A673 (cell line): ENCODE measurements at regions not wholly inside any gene's neighbourhood (a gene's known extent, or its start where the extent isn't known, plus 50 kb on each side); places are given as distances from the start of the nearest gene placed in this dataset.
A peak's percentile ranks its signal among the peaks of the same experiment; 100 is the strongest.

Experiments
- BruUV-seq: library from RNA; stranded (reverse); fragments of 400-500 nt; replicated peaks from 2 replicates; lab custom pipeline; 2021; lab: Mats Ljungman, UMichigan
- CTCF ChIA-PET: fragments of 300-600 bp; sonication (Branson Sonifier 250); formaldehyde crosslinking; loops from one replicate; lab custom pipeline; 2022; ENCODE audit warnings: antibody characterized with exemption; lab: Charles Lee
- POLR2A ChIA-PET: fragments of 300-600 bp; sonication (Branson Sonifier 250); formaldehyde crosslinking; loops from one replicate; lab custom pipeline; 2022; ENCODE audit warnings: antibody characterized with exemption; ENCODE audit not compliant: low non-redundant PET; lab: Charles Lee
- DNase-seq: peaks from one replicate; pipeline ENCODE4 v3.0.0-alpha.2; 2015; ENCODE audit warnings: low spot score
- H3K27ac ChIP-seq: fragments of 200-600 bp; sonication (generic); 2 replicates; pipeline ENCODE4 v1.5.1; 2016; ENCODE audit warnings: mixed run types, low read depth, mild to moderate bottlenecking, mixed read lengths, antibody characterized with exemption, low read length; ENCODE audit not compliant: poor library complexity, severe bottlenecking
- H3K27me3 ChIP-seq: fragments of 200-600 bp; sonication (generic); replicated peaks from 2 replicates; pipeline ENCODE4 v1.6.1; 2017; ENCODE audit warnings: mixed run types, low read depth, mild to moderate bottlenecking, mixed read lengths, antibody characterized with exemption, low read length; ENCODE audit not compliant: insufficient read depth, poor library complexity
- H3K36me3 ChIP-seq: fragments of 200-600 bp; sonication (generic); 2 replicates; pipeline ENCODE4 v1.6.1; 2016; ENCODE audit warnings: mixed run types, mild to moderate bottlenecking, mixed read lengths, antibody characterized with exemption, low read length; ENCODE audit not compliant: insufficient read depth, poor library complexity, severe bottlenecking
- H3K4me1 ChIP-seq: fragments of 200-600 bp; sonication (generic); 2 replicates; pipeline ENCODE4 v1.6.1; 2017; ENCODE audit warnings: mixed run types, mild to moderate bottlenecking, mixed read lengths, antibody characterized with exemption, low read length; ENCODE audit not compliant: insufficient read depth, poor library complexity, severe bottlenecking
- H3K4me3 ChIP-seq: fragments of 200-600 bp; sonication (generic); 2 replicates; pipeline ENCODE4 v1.5.1; 2016; ENCODE audit warnings: low read depth, mixed run types, mild to moderate bottlenecking, mixed read lengths, low read length; ENCODE audit not compliant: poor library complexity, severe bottlenecking
- H3K9me3 ChIP-seq: fragments of 200-600 bp; sonication (generic); 2 replicates; pipeline ENCODE4 v1.6.1; 2016; ENCODE audit warnings: mixed run types, low read depth, mild to moderate bottlenecking, mixed read lengths, antibody characterized with exemption, low read length; ENCODE audit not compliant: poor library complexity, severe bottlenecking
- EZH2 ChIP-seq: fragments of 200-600 bp; sonication (generic); IDR thresholded peaks from 2 replicates; pipeline ENCODE4 v1.6.1; 2017; ENCODE audit warnings: borderline replicate concordance, low read depth, mild to moderate bottlenecking, mixed read lengths, antibody characterized with exemption, low read length; ENCODE audit not compliant: poor library complexity, severe bottlenecking
- intact Hi-C: fragments of 100-400 bp; cut with micrococcal nuclease; formaldehyde crosslinking; loops from one replicate; pipeline ENCODE4 v1.10.0; 2022; ENCODE audit not compliant: unreplicated experiment
- TF ChIP-seq, protein P1 (sequence below): fragments of 300-800, 200-600 bp; sonication (generic); conservative IDR thresholded peaks from 2 replicates; pipeline ENCODE4 v1.5.1; 2017; ENCODE audit warnings: low read depth, mild to moderate bottlenecking, antibody characterized with exemption, low read length, moderate library complexity, mixed read lengths

DNA sequence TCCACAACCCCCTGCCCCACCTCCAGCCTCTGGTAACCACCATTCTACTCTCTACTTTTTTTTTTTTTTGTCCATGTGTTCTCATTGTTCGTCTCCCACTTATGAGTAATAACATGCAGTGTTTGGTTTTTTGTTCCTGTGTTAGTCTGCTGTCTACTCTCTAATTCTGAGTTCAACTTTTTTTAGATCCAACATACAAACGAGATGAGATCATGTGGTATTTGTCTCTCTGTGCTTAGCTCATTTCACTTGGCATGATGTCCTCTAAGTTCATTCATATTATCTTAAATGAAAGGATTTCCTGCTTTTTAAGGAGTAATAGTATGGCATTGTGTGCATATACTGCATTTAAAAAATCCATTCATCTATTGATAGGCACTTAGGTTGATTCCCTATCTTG is 130.9 kb downstream of the NMUR2 start:
- peaks cover 4% of the 10 kb centered on the region for H3K27me3 ChIP-seq
- TF ChIP-seq, protein P1, sequence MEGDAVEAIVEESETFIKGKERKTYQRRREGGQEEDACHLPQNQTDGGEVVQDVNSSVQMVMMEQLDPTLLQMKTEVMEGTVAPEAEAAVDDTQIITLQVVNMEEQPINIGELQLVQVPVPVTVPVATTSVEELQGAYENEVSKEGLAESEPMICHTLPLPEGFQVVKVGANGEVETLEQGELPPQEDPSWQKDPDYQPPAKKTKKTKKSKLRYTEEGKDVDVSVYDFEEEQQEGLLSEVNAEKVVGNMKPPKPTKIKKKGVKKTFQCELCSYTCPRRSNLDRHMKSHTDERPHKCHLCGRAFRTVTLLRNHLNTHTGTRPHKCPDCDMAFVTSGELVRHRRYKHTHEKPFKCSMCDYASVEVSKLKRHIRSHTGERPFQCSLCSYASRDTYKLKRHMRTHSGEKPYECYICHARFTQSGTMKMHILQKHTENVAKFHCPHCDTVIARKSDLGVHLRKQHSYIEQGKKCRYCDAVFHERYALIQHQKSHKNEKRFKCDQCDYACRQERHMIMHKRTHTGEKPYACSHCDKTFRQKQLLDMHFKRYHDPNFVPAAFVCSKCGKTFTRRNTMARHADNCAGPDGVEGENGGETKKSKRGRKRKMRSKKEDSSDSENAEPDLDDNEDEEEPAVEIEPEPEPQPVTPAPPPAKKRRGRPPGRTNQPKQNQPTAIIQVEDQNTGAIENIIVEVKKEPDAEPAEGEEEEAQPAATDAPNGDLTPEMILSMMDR = no peak
- no peak for TF ChIP-seq EZH2
- BruUV-seq = no TSS peak
- H3K36me3 ChIP-seq = no peaks in the 10 kb centered on the region
- no peaks in the 10 kb centered on the region for H3K4me1 ChIP-seq
- POLR2A ChIA-PET = no interaction called here
- H3K9me3 ChIP-seq = no peaks in the 10 kb centered on the region
- no peak for DNase-seq
- H3K4me3 ChIP-seq = no peak overlapping the region
- CTCF ChIA-PET = no interaction called here
- no peak overlapping the region for H3K27ac ChIP-seq
- intact Hi-C loops = no loop called here

DNA sequence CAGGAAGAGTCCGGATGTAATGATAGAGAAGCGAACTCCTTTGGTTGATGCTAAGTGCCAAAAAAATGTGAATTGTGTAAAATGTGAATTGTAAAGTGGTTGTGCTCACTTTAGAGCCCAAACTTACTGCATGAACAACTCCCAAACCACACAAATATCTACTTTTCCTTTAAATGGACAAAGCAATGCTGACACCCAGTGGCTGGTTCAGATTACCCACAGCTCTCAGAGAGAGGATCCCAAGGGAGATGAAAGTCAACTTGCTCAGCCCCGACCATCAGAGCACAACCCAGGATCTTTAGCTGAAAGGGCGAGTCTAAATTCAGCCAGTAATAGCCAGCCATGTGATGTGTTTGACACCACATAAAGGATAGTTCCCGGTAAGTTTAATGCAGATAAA is 133.7 kb downstream of the NMUR2 start:
- no peak for TF ChIP-seq EZH2
- TF ChIP-seq, protein P1 = peak; percentile 38
- H3K27me3 ChIP-seq = peaks cover 4% of the 10 kb centered on the region
- POLR2A ChIA-PET = no interaction called here
- H3K4me1 ChIP-seq = no peaks in the 10 kb centered on the region
- H3K36me3 ChIP-seq = no peaks in the 10 kb centered on the region
- intact Hi-C loops = no loop called here
- no peak overlapping the region for H3K27ac ChIP-seq
- BruUV-seq = no TSS peak
- CTCF ChIA-PET = no interaction called here
- no peak overlapping the region for H3K4me3 ChIP-seq
- peak; percentile 50 for DNase-seq
- no peaks in the 10 kb centered on the region for H3K9me3 ChIP-seq

DNA sequence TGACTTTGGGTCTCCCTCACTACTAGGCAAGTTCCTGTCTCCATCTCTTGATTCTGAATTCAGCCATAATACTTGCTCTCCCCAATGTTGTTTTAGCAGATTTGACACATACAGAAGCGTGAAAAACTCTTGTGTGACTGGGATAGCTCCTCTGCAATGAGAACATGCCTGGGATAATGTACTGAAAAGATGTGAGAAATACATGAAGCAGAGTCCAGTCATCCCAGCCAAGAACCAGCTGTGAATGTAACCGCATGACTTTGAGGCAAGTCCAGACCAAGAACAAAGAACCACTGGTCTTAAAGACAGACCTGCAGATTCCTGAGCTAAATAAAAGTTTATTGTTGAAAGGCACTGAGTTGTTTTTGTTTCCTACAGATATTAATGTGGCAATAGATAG is 135.0 kb downstream of the NMUR2 start:
- Histone ChIP-seq H3K36me3 (no peaks in the 10 kb centered on the region), H3K27ac (no peak overlapping the region), H3K9me3 (no peaks in the 10 kb centered on the region), H3K4me3 (no peak overlapping the region), H3K4me1 (no peaks in the 10 kb centered on the region), H3K27me3 (peaks cover 4% of the 10 kb centered on the region)
- TF ChIP-seq EZH2 = no peak
- TF ChIP-seq, protein P1 = no peak
- no peak for DNase-seq
- ChIA-PET POLR2A (no interaction called here), CTCF (interaction anchor here (0.6 kb wide), 1 partner anchor 666 kb away, joined by 3 read pairs; no protein-coding TSS in a partner anchor)
- BruUV-seq = no TSS peak
- intact Hi-C loops = no loop called here
